GM18907 (cell line): ENCODE measurements at regions not wholly inside any gene's neighbourhood (a gene's known extent, or its start where the extent isn't known, plus 50 kb on each side); places are given as distances from the start of the nearest gene placed in this dataset.
A peak's percentile ranks its signal among the peaks of the same experiment; 100 is the strongest.
"Not testable (repeated sequence)": the region's sequence is repeated elsewhere in the genome, so short reads cannot be mapped to it uniquely, and the experiment has no call there.

Experiments used
- ATAC-seq: cut with Tn5 transposase; IDR thresholded peaks from one replicate; pipeline ENCODE4 v1.9.1; 2021; ENCODE audit warnings: mild to moderate bottlenecking, moderate library complexity; ENCODE audit not compliant: unreplicated experiment

DNA sequence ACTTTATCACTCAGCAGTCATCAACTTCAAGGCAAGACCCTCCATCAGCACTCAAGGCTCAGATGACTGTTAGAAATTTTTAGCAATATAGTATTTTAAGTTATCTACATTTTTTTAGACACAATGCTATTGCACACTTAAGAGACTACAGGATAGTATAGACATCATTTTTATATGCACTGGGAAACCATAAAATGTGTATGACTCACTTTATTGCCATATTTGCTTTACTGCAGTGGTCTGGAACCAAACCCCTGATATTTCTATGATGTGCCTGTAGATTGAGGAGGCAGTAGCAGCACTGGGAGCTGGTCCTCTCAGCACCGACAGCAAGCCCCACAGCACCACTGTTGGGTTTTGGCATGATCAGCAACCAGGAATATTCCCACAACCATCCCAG, 264.8 kb upstream of the HNRNPA3 start:
- ATAC-seq: no peak

DNA sequence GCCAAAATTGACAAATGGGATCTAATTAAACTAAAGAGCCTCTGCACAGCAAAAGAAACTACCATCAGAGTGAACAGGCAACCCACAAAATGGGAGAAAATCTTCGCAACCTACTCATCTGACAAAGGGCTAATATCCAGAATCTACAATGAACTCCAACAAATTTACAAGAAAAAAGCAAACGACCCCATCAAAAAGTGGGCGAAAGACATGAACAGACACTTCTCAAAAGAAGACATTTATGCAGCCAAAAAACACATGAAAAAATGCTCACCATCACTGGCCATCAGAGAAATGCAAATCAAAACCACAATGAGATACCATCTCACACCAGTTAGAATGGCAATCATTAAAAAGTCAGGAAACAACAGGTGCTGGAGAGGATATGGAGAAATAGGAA, 261.4 kb upstream of the HNRNPA3 start:
- ATAC-seq: not testable (repeated sequence)

DNA sequence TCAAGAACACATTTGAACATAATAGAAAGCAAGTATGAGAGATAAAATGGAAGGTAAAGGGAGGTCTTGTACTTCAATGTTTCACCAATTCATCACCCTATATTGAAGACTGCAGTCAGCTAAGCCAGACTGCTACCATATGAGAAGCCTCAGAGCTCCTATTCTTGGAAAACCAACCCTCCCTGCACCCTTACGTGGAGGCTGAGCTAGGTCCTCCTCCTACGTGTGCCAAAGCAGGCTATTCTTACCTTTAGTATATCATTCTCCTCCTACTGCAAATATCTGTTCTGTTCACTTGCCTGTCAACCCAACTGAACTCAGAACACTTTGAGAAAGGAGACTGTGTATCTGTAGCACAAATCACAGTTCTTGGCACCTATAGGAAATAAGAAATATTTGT, 255.8 kb upstream of the HNRNPA3 start:
- ATAC-seq: no peak

DNA sequence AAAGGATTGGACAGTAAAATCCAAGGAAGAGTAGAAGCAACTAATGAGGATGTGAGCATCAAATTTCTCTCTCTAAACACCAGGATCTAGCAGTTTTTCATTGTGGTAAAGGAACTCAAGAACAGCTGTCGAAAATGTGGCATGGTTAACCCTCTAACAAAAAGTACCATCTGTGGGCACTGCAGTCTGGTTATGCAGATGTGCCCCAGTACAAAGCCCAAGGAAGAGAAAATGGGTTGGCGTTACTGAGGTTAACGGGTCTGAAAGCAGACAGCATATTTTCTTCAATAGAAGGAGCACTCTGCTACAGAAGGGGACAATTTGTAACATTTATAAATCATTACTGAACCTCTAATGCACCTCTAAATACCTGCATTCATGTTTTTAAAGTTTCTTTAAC, 253.0 kb upstream of the HNRNPA3 start:
- ATAC-seq: no peak

DNA sequence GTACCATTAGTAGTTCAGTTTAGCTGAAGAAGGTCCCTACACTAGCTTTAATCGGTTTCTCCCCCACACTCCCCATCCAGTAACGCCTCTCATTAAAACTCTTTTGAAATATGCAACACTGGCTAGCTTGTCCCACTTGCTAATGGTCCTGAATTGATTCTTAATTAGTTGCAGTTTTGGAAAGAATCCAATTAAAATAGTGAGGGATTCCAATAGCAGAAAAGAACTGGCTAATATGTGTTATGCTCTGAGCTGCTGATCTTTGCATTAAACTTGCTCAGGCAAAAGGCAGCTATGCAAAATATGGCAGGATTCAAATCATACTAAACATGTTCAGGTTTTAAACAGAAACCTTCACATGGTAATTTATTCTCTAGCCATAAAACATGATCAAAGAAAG, 252.5 kb upstream of the HNRNPA3 start:
- no peak for ATAC-seq

DNA sequence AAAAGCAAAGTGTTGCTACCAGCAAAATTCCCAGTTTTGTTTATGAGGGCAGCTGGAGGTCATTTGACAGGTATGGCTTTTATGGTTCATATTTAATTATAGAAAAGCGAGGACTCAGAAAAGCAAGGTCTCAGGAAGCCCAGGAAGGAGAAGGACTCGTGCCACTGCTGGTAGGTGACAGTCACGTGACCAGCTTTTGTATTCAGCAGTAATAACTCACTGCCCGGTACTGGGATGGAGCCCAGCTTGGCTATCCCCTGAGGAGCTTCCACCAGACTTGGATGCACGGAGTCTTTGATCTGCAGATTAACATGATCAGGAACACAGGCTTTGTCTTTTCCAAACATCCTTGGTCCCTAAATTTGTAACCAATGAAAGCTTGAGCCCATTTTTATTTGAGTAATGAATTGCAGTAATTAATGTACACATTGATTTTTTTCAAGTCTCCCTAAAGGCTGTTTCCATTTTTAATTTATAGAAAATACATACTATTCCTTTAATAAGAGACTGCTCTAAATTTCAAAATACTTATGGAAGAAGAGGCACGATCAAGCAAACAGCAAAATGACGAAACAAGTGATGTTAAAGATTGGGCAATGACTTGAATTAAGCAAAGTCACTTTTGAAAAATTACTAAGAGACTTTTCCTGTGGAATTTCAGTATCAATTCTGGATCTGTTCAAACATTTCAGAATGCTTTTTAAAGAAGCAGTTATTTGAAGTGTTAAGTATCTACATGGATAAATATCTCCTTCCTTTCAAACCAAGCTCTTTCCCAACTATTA, 251.7 kb upstream of the HNRNPA3 start:
- ATAC-seq: no peak

DNA sequence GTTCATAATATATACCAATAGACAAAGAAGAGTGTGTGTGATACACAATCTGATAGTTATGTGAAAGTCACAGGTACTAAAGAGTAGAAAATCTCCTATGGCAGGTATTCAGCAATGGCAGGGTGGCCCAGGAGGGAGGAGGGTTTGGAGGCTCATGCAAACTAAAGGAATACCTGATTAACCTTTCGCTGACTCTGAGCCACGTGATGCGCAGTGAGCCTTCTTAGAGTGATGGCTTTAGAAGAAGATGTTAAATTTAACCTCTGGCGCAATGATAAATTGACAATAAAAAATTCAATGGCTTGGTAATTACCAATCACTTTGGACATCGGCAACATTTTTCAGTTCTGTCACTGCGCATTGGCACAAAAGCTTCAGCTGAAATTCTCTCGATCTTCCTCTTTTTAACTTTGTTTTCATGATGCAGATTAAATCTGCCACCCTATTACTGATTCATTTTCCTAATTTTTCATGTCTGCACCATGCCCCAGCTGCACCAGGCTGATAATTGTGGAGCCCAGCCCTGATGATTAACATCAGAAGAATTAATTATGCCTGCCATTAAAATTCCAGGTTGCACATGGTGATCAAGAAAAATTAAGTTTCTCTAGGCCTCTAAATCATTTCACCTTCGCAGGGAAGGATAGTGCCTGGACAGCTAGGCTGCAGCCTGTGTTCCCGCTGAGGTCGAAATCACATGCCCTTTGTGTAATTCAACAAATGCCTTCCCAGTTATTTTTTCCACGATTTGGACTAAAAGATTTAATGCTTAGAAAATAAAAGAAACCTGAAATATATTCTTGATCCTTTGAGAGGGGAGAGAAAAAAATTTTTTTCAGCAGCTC, 250.6 kb upstream of the HNRNPA3 start:
- no peak for ATAC-seq

DNA sequence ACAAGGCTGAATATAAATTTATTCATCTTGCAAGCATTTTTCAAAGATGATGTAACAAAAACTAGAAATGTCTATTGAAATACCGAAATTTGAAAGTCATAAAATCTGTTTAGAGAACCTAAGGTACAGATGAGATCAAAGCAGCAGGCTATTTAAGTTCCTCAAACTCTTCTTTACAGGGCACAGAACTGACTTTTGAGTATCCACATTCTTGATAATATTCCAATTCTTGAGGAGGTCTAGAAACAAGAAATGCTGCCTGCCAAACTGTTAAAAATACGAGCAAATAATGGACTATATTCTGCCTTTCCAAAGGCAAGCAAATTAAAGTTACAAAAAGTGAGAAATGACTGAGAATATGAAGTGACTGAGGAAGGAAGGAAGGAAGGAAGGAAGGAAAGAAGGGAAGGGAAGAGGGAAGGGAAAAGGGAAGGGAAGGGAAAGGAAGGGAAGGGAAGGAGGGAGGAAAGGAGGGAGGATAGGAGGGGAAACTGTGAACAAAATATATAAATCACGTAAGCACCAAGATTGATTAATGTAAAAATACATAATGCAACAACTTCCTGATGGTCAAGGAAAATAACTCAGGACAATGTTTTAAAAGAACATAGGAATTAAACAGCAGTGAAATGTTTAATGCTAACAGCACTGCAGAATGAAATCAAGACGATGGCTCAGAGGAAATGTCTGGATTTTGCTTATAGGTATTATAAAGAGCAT, 248.9 kb upstream of the HNRNPA3 start:
- no peak for ATAC-seq

DNA sequence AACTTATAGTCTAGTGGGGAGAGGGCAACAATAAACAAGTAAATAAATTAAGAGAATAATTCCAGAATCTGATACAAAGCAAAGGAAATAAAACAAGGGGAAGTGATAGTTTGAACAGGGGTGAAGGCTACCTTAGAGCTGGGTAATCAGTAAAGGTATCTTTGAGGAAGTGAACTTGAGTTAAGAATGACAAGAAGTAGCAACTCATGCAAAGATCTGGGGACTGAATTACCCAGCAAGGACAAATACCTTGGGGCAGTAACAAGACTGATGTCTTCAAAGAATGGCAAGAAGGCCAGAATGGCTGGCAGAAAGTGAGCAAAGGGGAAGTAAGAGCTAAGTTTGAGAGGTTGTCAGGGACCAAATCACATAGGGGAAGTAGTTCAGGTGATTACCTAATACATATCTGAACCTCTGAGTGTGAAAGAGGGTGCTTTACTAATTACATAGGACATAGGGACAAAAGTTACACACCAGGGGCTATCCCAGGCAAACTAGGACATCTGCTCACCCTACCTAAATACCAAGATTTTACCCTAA, 244.6 kb upstream of the HNRNPA3 start:
- ATAC-seq: no peak

DNA sequence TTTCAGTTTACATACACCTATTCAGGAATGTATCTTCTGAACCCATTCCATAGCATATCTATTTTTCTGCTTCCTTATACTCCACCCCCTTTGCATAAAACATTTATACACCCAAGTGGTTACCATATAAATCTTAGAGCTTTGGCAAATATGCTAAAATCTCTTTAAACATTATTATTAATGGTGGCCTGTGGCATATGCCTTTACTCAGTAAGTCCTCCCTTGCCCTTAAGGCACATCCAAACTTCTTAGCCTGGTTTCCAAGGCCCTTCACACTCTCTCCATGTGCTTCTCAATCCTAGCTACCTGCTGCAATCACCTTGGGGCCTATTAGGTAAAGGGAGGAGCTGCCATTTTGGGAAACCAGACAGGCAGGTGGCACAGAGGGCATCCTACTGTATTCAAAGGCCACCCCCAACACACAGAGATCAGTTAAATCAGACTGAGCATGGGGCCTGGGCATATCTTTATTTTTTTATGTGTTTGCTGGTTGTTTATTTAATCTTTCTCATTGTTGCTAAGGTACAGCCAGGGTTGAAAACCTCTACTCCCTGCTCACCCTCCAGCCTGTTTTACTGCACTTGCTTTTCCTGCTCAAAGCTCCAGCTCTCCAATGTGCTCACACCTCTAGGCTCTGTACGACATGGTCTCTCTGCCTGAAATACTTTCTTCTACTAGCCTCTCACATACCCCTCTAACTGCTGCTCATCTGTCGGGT, 242.8 kb upstream of the HNRNPA3 start:
- no peak for ATAC-seq

DNA sequence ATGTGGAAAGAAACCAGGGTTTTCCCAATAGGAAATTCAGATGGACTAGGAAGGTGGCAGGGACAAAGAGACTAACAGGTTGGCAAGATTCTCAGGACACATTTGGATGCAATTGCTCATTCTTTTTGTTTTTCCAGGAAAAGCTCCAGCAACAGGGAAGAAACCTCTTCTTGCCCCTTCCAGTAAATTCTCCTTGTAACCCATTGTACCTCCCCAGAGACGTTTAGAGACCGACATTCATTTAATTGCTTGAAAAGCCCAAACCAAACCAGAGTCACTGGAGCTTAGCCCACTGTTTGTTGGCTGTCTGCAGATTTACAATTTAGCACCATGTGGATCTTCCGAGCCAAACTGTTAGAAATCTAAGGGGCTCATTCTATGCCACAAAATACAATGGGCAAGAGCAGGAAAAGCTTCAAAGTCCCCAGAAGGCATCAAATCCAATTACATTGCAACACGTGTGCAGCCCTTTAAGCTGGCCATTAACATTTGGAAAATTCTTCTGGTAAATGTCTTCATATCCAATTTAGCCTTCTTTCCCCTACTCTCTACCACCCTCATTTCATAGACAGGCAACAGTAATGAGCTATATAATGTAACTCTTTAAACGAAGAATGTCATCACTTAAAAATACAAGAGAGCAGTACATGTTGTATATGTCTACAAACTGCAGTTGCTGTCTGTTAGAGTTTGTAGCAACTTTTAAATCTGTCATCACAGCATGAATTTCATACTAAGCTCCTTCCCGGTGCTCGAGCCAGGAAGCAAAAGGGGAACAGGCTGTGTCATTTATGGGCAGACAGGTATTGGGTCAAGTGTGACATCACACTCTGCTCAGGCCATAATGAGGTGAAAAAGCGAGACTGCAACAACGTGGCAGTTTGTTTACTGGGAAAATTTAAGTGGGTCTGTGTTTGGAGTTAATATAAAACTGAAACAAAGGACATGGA, 235.6 kb upstream of the HNRNPA3 start:
- no peak for ATAC-seq

DNA sequence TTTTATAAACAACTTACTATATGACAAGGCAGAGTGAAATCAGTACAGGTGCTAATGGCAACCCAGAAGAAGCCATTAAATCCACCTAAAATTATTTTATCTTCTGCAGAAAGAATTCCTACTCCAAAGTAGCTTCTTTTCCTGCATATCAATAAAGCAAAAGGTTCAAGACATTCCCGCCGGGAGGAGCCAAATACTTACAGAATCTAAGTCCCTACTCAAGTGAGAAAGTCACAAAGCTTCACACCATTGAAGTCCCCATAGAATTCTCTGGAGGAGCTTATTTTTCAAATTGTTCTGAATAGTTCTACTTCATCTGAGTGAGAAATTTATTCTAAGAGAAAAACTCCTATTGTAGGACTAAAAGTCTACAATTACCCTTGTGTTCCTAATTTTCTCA, 233.7 kb upstream of the HNRNPA3 start:
- no peak for ATAC-seq

DNA sequence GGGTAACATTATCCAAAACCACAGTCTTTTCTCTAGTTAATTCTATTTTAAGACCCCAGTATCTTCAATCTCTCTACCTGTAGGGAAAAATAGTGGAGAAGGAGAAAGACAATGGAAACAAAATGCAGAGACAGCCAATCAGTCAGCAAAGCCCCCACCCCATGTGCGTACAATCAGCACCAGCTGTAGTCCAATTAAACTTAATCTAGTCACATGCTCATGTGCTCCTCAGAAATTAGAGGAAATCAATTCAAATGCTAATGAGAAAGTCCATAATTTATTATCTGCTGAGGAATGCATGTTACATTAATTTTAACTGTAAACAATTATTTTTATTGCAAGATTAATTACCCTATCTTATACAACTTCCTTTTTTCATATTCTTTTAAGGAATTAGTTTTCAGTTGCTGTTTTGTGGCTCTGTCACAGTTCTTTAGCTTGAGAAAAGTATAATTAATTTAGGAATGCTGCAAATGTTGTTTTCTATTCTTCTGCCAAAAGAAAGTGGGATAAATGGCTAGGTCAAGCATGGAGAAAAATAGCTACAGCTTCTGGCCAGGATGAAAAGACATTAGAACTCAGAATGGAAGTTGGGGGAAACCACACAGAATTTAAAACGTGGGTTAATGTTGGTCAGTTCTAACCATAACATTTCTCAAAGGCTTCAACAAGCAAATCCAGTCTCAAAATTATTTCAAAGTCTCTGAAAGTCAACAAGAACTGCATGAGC, 232.4 kb upstream of the HNRNPA3 start:
- no peak for ATAC-seq

DNA sequence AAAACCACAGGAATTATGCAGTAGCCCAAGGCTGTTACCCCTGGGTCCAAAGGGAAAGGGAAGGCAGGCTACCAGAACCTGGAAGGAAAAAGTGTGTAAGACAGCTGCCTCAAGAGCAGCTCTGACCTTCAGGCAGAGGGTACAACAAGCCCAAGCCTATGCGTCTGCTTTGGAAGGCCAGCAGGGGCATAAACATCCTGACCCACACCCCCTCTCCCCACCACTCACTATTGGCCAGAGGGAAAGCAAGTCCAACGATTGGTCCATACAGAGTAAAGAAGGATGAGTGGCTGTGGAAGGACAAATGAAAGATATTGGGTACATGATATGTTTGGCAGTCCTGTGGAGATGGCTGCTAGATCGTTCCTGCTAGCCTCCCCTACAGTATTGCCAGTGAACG, 227.6 kb upstream of the HNRNPA3 start:
- ATAC-seq: no peak

DNA sequence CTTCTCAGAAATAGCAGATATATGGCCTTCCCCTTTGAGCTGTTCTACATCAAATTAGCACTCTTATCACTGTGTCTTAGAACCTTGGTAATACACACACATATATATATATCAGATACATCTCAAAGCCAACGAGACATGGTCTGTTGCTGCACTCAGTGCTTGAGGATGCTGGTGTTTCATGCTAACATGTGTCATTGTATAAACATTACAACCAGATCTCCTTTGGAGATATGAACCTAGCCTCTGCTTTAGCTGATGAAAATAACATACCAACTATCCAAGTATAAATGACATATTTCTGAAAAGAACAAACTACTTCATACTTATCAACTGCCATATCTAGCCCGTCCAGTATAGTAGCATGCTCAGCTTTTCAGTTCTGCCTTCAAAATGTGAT, 226.7 kb upstream of the HNRNPA3 start:
- ATAC-seq: no peak

DNA sequence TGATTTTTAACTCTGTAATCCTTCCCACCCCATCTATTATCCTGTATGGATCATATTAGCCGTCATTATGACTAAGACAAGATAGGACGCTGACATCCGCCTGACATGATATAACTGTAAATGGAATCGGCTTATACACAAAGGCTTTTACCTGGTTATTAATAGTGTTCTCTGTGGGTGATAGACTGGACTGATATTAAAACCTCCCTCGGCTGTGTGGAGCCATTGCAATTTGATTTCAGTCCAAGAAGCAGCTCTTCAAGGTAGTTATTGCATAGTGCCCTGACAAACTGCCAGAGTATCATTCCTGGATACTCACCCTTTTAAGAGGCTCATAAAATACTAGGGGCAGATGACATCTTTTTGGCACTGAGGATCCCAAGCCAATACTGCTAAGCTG, 226.1 kb upstream of the HNRNPA3 start:
- no peak for ATAC-seq

DNA sequence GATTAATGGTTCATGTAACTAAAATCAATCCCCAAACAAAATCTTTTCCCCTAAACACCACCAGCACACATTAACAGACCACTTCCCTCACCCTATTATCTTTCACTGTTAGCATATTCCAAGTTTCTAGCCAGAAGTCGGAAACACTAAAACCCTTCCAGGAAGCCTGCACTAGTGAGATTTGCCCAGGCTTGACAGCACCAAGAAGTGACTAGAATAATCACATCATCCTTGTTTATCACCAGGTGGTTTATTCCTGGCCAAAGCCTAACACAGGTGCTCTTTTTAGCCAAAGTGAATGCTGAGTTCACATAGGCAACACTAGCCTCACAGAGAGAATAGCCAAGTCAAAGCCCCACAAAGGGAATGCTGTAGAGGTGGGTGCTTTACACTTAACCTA, 221.2 kb upstream of the HNRNPA3 start:
- no peak for ATAC-seq

DNA sequence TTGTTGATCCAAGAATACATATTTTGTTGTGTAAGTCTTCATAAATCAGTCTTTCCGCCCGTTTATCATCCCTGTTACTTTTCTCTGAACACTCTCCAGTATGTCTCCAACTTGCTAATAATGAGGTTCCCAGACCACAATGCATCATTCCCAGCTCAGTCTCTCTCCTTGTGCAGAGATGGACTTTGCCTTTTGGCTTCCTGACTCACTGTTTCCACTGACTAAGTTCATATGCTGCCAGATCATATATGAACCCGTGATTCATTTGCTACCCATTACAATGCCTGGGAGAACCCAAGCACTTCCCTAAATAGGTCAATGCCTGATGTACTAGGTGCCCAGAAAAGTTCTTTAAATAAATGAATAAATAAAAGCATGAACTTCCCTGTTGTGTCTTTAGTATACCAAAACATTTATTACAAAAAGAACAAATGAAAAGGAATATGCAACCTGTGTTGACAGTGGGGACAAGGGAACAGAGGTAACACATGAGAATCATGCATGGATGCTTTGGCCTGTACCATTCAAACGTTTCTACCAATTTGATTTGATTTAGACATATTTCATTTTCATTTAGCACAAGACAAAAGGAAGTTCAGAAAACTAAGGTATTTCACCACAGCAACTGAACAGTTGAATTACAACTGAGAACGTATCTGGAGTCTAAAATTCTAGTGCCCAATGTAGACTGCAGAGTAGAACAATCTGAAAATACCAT, 215.4 kb upstream of the HNRNPA3 start:
- peak; percentile 46 for ATAC-seq
